Mesodermal cell (in vitro differentiated cells): ENCODE measurements at regions not wholly inside any gene's neighbourhood (a gene's known extent, or its start where the extent isn't known, plus 50 kb on each side); places are given as distances from the start of the nearest gene placed in this dataset.

Experiments used
- H3K27ac ChIP-seq: 2 replicates; pipeline ENCODE4 v1.7.0; 2013; ENCODE audit warnings: mild to moderate bottlenecking, low read depth, low read length, moderate library complexity; ENCODE audit not compliant: severe bottlenecking
- H3K36me3 ChIP-seq: 2 replicates; pipeline ENCODE4 v1.7.1; 2013; ENCODE audit warnings: mild to moderate bottlenecking, low read length, moderate library complexity; ENCODE audit not compliant: control insufficient read depth, insufficient read depth
- H3K4me1 ChIP-seq: one replicate; pipeline ENCODE4 v1.7.1; 2013; ENCODE audit warnings: mild to moderate bottlenecking, low read length; ENCODE audit not compliant: insufficient read depth, control insufficient read depth, poor library complexity, severe bottlenecking
- H3K4me3 ChIP-seq: 2 replicates; pipeline ENCODE4 v1.7.0; 2013; ENCODE audit warnings: low read length, control low read depth, mild to moderate bottlenecking; ENCODE audit not compliant: insufficient read depth, poor library complexity, severe bottlenecking; ENCODE audit errors: extremely low read depth
- H3K9me3 ChIP-seq: 2 replicates; pipeline ENCODE4 v1.7.1; 2013; ENCODE audit warnings: mild to moderate bottlenecking, low read length, moderate library complexity; ENCODE audit not compliant: control insufficient read depth
- WGBS, 2 experiments: methylation state at CpG; one replicate each; pipeline ENCODE4 v1.1.5; 2013; ENCODE audit warnings: missing lambda C conversion rate in 2 of 2; ENCODE audit not compliant: insufficient coverage in 2 of 2; 5-methylcytosine and 5-hydroxymethylcytosine counted together

- H3K36me3 ChIP-seq = no peaks in the 10 kb centered on the region
- H3K9me3 ChIP-seq = no peaks in the 10 kb centered on the region
- no peaks in the 10 kb centered on the region for H3K4me1 ChIP-seq
- WGBS, 2 experiments = 88% methylated on average over 1 of the region's 2 CpGs; no CpG with 5 or more reads in 1 of the 2 experiments
- no peak overlapping the region for H3K4me3 ChIP-seq
- no peak overlapping the region for H3K27ac ChIP-seq
Observed at GRCh38 chr20:41951615-41952014, 333.4 kb upstream of the CHD6 start.

- Histone ChIP-seq H3K27ac (no peak overlapping the region), H3K36me3 (no peaks in the 10 kb centered on the region), H3K9me3 (no peaks in the 10 kb centered on the region), H3K4me3 (no peak overlapping the region), H3K4me1 (no peaks in the 10 kb centered on the region)
- WGBS, 2 experiments = 63 to 92% methylated on average over 2 to 3 of the region's 5 CpGs
Observed at GRCh38 chr20:41939659-41940058, 321.5 kb upstream of the CHD6 start.

GRCh38 chr20:41938353-41938752 lies 320.2 kb upstream of the CHD6 start:
- no peaks in the 10 kb centered on the region for H3K4me1 ChIP-seq
- WGBS, 2 experiments = 85 to 100% methylated on average over 1 of the region's 2 CpGs

GRCh38 chr20:41935259-41935791 lies 317.1 kb upstream of the CHD6 start:
- Histone ChIP-seq H3K9me3 (no peaks in the 10 kb centered on the region), H3K4me3 (no peak overlapping the region), H3K27ac (no peak overlapping the region), H3K36me3 (no peaks in the 10 kb centered on the region), H3K4me1 (no peaks in the 10 kb centered on the region)
- 0% methylated on average over 1 of the region's 4 CpGs; no CpG with 5 or more reads in 1 of the 2 experiments for WGBS, 2 experiments

More at GRCh38 chr20:41938353-41938752, 320.2 kb upstream of the CHD6 start:
- Histone ChIP-seq H3K9me3 (no peaks in the 10 kb centered on the region), H3K36me3 (no peaks in the 10 kb centered on the region), H3K27ac (no peak overlapping the region), H3K4me3 (no peak overlapping the region)

- 92 to 97% methylated on average over 6 to 7 of the region's 7 CpGs for WGBS, 2 experiments
- Histone ChIP-seq H3K36me3 (no peaks in the 10 kb centered on the region), H3K4me1 (no peaks in the 10 kb centered on the region), H3K27ac (no peak overlapping the region), H3K9me3 (no peaks in the 10 kb centered on the region), H3K4me3 (no peak overlapping the region)
Observed at GRCh38 chr20:41932431-41932830, 314.3 kb upstream of the CHD6 start.

GRCh38 chr20:41927655-41928054 lies 309.5 kb upstream of the CHD6 start:
- Histone ChIP-seq H3K4me3 (no peak overlapping the region), H3K27ac (no peak overlapping the region), H3K4me1 (no peaks in the 10 kb centered on the region), H3K36me3 (no peaks in the 10 kb centered on the region), H3K9me3 (no peaks in the 10 kb centered on the region)
- WGBS, 2 experiments = 83 to 86% methylated on average over 2 of the region's 2 CpGs

- H3K27ac ChIP-seq = no peak overlapping the region
- H3K4me3 ChIP-seq = no peak overlapping the region
- no peaks in the 10 kb centered on the region for H3K36me3 ChIP-seq
- no peaks in the 10 kb centered on the region for H3K9me3 ChIP-seq
- H3K4me1 ChIP-seq = no peaks in the 10 kb centered on the region
- WGBS, 2 experiments = 80 to 83% methylated on average over 1 of the region's 2 CpGs
Observed at GRCh38 chr20:41927189-41927588, 309.0 kb upstream of the CHD6 start.

- Histone ChIP-seq H3K36me3 (no peaks in the 10 kb centered on the region), H3K27ac (no peak overlapping the region), H3K9me3 (no peaks in the 10 kb centered on the region), H3K4me1 (no peaks in the 10 kb centered on the region), H3K4me3 (no peak overlapping the region)
- WGBS, 2 experiments = 88 to 100% methylated on average over 1 of the region's 4 CpGs
Observed at GRCh38 chr20:41925476-41925875, 307.3 kb upstream of the CHD6 start.

- no peak overlapping the region for H3K27ac ChIP-seq
- H3K4me1 ChIP-seq = no peaks in the 10 kb centered on the region
- no peaks in the 10 kb centered on the region for H3K9me3 ChIP-seq
- 80% methylated on average over 1 of the region's 1 CpG; no CpG with 5 or more reads in 1 of the 2 experiments for WGBS, 2 experiments
- no peaks in the 10 kb centered on the region for H3K36me3 ChIP-seq
- no peak overlapping the region for H3K4me3 ChIP-seq
Observed at GRCh38 chr20:41923624-41924023, 305.4 kb upstream of the CHD6 start.

GRCh38 chr20:41913146-41913545 lies 295.0 kb upstream of the CHD6 start:
- Histone ChIP-seq H3K36me3 (no peaks in the 10 kb centered on the region), H3K27ac (no peak overlapping the region), H3K4me3 (no peak overlapping the region), H3K9me3 (no peaks in the 10 kb centered on the region), H3K4me1 (no peaks in the 10 kb centered on the region)

- H3K4me3 ChIP-seq = no peak overlapping the region
- no CpG with 5 or more reads among the region's 1 CpG for WGBS, 2 experiments
- no peaks in the 10 kb centered on the region for H3K36me3 ChIP-seq
- no peaks in the 10 kb centered on the region for H3K4me1 ChIP-seq
- no peaks in the 10 kb centered on the region for H3K9me3 ChIP-seq
- no peak overlapping the region for H3K27ac ChIP-seq
Observed at GRCh38 chr20:41910558-41910957, 292.4 kb upstream of the CHD6 start.
